ENCODE measurements at regions not wholly inside any gene's neighbourhood (a gene's known extent, or its start where the extent isn't known, plus 50 kb on each side); places are given as distances from the start of the nearest gene placed in this dataset.
"Not testable (repeated sequence)": the region's sequence is repeated elsewhere in the genome, so short reads cannot be mapped to it uniquely, and the experiment has no call there.

DNA sequence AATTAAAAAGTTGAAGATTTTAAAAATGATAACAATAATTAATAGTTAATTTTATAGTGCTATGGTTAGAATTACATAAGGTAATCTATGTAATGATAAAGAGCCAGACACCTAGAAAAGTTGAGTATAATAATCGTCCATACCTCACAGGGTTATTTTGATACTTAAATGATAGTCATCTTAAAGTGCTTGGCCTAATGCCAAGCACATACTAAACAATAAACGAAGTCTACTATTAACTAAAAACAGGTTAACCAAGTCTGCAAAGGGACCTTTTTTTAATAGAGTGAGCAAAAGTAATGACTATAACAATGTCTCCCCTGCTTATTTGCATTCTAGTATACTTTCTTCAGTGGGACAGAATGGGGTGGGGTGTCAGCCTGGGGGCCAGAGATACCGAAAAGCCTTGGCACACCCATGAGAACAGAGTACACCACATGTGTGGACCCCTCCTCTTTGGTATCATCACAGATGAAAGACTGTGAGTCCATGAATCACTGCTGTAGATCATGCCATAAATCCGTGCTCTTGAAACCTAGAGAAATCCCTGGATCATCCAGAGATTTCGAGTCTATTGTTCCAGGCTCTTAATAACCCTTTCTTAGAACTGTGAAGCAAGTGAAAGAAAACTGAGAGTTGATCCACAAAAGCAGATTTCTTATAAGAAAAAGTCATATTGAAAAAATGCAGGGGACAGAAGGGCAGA is 249.5 kb downstream of the PRELID2 start:
- H3K4me3 ChIP-seq (ENCODE audit: low read depth, low read length): no peak overlapping the region

DNA sequence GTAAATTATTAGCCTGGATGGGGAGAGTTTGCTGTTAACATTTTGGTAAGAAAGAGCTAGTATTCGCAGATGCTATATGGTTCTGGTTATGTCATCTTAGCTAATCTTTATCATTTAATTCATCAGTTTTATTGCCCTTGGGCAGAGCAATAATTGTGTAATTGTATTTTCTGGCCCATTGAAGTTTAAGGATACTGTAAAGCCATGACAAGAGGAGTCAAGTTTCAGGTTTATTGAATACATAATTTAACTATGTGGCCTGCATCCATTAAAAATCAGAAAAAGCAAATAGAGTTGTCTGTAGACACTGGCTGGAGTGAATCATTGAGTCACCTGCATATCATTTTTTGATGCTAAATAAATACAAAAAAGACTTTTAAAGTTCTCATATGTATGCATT is 255.8 kb downstream of the PRELID2 start:
- no peak overlapping the region for H3K4me3 ChIP-seq (ENCODE audit: low read depth, low read length)

DNA sequence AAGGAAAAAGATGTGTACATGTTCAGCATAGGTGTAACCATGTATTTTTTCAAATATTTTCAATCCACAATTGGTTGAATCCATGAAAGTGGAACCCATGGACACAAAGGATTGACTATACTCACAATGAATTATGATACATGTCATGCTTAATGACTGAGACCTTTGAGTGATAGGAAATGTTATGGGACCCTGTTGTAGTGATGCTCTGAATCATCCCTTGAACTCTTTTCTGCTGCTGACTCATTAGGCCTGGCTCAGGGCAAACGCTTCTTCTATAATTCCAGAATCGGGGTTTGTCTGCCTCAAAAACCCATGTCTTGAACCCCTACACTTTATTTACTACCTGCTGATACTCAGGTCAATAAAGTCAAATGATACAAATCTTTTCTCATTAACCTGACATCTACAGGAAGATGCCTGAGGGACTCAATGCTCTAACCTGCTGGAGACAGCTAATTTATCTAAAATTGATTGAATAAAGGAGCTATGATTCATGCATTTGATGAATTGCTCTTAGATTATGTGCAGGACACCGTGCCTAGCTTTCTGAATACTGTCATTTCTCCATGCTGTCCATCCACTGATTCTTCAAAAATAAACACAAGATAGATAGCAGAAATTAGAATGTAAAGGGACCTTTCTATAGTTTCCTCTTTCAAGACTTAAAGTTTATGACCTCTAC is 260.1 kb downstream of the PRELID2 start:
- H3K4me3 ChIP-seq (ENCODE audit: low read depth, low read length): no peak overlapping the region

DNA sequence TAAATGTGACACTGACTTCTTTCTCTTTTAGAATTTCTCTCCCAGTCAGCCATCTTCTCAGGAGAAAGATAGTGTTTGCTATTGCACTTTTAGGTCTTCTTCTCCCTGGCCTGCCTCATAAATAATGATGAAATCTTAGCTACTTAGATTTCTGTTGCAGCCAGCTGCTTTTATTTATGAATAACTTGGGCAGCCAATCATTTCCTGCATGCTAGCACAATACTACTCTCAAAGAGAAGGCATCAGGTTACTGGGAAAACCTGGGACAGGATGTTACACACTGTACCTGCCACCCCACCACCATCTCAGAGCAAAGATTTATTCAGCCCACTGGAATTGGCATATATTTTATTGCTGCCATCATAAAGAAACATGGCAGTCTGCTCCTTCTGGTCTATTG is 266.6 kb downstream of the PRELID2 start:
- no peak overlapping the region for H3K4me3 ChIP-seq (ENCODE audit: low read depth, low read length)

DNA sequence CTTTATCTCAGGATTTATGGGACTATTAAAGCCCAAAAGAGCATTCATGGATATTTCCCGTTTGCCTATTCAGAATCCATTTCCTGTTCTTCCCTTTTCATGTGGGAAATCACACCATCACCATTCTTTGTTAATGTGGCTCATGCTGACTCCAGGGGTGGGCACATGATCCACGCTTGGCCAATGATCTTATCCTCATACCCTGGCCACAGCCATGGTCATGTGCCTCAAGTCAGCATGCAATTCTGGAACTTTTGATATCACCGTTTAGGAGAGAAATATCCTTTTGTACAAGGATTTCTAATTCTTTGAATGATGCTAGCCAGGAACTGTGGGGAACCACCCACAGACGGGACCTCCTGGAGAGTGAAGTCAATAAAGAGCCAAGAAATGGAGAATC is 272.2 kb downstream of the PRELID2 start:
- H3K4me3 ChIP-seq (ENCODE audit: low read depth, low read length): no peak overlapping the region

- no peak overlapping the region for H3K4me3 ChIP-seq (ENCODE audit: low read depth, low read length)
Observed at GRCh38 chr5:145558288-145558687, 276.9 kb downstream of the PRELID2 start.

DNA sequence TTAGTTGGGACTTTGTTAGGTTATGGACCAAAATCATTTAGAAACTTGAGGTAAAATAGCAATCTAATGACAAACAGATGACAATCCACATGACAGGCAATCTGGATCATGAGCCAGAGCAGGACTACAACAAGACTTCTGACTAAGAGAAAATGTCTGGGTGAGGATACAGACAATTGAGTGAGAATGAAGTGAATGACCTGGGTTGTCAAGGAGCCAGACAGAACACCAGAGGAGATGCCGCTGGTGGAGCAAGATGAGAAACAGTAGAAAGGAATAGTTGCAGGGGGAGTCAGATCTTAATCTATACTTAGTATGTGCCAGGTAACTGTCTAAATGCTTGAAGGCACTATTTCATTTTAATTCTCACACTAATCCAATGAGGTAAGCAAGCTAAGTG is 277.8 kb downstream of the PRELID2 start:
- H3K4me3 ChIP-seq (ENCODE audit: low read depth, low read length): no peak overlapping the region

DNA sequence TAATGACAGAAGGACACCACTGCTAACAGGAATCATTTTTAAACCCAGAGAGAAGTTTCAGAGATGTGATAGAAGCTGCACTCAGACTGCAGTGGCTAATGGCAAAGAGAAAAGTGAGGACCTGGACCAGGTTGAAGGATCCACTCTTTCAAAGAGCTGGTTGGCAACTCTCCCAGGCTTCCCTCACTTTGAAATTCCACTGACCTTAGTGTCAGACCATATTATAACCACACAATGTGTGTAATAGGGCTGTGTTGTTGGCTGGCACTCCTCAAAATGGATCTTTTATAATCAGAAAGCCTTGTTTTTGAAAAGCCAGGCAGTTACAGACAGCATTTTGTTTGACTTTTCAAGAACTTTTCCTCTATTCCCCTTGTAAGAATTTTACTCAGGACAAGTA is 280.7 kb downstream of the PRELID2 start:
- no peak overlapping the region for H3K4me3 ChIP-seq (ENCODE audit: low read depth, low read length)

GRCh38 chr5:145553177-145553576 is 282.0 kb downstream of the PRELID2 start:
- no peak overlapping the region for H3K4me3 ChIP-seq (ENCODE audit: low read depth, low read length)

DNA sequence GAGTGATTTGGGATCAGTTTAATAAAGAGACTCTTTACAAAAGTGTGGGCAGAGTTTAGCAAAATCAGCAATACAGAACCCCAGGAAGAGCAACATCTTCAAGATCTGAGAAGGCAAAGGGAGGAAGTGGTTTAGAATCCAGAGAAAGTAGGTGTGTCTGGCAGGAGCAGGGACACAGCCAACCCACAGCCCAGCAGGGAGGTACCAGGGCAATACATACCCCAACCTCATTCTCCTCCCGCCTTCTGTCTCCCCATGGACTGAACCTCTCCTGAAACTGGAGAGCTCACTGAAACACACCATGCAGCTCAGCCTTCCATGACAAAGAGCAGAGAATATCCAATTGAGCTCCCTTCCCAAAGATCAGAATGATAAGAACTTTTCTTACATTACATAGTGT is 283.4 kb downstream of the PRELID2 start:
- H3K4me3 ChIP-seq (ENCODE audit: low read depth, low read length): no peak overlapping the region

DNA sequence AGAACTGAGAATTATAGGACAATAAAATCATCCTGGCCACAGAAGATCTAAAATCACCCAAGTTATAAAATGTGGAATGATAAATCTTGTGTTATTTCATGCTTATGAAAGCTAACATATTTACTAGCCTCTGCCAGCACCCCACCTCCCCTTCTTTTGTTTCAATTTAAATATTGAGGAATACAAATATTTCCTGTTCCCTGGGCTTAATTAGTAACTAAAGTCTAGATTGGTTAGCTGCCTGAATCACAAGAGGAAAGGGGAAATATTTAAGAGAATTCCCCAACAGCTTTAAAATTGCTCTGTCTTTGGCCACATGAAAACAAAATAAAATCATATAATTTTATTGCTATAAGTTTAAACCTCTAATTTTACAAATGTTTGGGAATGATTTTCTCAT is 287.0 kb downstream of the PRELID2 start:
- H3K4me3 ChIP-seq (ENCODE audit: low read depth, low read length): no peak overlapping the region

GRCh38 chr5:145544401-145544800 is 290.7 kb downstream of the PRELID2 start:
- no peak overlapping the region for H3K4me3 ChIP-seq (ENCODE audit: low read depth, low read length)

GRCh38 chr5:145543968-145544367 is 291.2 kb downstream of the PRELID2 start:
- H3K4me3 ChIP-seq (ENCODE audit: low read depth, low read length): no peak overlapping the region

DNA sequence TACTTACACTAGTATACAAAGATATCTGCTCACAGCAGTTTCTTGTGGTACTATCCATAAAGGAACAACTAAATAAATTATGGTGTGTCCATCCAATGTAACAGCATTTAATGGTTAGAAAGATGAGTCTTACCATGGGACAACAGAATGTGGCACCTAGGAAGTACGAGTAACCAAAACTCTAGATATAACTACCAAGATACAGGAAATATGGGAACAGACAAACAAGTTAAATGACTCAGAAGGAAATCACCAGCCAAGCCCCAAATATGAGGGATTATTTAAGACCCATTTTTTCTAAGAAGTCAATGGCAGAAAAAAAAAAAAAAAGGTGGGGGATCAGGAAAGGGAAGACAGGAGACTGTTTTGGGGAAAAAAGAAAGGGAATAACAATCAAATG is 294.8 kb downstream of the PRELID2 start:
- no peak overlapping the region for H3K4me3 ChIP-seq (ENCODE audit: low read depth, low read length)

GRCh38 chr5:145539201-145539600 is 295.9 kb downstream of the PRELID2 start:
- H3K4me3 ChIP-seq (ENCODE audit: low read depth, low read length): no peak overlapping the region

- H3K4me3 ChIP-seq (ENCODE audit: low read depth, low read length): no peak overlapping the region
Observed at GRCh38 chr5:145536133-145536532, 299.0 kb downstream of the PRELID2 start.

GRCh38 chr5:145531038-145531734 is 304.0 kb downstream of the PRELID2 start:
- H3K4me3 ChIP-seq (ENCODE audit: low read depth, low read length): no peak overlapping the region

- H3K4me3 ChIP-seq (ENCODE audit: low read depth, low read length): no peak overlapping the region
Observed at GRCh38 chr5:145521523-145521922, 313.6 kb downstream of the PRELID2 start.

DNA sequence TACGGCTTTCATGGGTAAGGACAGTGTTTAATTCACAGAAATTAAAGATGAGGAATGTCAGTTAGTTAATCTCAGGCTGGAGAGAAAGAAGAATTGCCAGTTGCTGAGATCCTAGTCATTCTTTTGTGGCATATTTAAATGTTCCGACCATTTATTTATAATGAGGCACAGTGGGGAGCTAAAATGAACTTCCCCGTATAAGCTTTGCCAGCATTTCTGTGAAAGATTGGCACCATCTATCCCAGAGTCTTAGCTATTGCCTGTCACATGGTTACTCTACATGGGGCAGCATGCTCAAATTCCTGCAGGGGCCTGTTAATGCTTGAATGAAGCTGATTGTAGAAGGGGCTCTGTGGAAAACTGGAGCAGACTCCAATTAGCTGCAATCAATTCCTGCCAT is 314.1 kb downstream of the PRELID2 start:
- no peak overlapping the region for H3K4me3 ChIP-seq (ENCODE audit: low read depth, low read length)

DNA sequence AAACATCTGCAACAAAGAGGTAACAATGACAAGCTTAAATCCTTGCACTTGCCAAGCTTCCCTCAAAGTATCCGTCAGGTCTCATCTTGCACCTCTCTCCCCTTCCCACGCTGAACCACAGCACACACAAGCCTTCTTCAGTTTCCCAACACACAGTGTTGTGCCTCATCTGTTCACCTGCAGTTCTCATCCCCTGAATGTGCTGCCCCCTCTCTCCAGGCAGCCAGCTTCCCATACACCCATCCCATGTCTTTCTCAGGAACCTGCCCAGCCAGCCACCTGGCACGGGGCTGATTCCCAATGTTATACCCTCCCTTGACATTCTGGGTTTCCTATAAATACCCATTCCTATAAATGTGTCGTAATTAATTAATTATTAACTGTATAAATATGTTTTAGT is 314.8 kb downstream of the PRELID2 start:
- no peak overlapping the region for H3K4me3 ChIP-seq (ENCODE audit: low read depth, low read length)

DNA sequence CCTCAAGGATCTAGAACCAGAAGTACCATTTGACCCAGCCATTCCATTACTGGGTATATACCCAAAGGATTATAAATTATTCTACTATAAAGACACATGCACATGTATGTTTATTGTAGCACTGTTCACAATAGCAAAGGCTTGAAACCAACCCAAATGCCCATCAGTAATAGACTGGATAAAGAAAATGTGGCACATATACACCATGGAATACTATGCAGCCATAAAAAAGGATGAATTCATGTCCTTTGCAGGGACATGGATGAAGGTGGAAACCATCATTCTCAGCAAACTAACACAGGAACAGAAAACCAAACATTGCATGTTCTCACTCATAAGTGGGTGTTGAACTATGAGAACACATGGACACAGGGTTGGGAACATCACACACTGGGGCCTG is 317.6 kb downstream of the PRELID2 start:
- H3K4me3 ChIP-seq (ENCODE audit: low read depth, low read length): not testable (repeated sequence)

- H3K4me3 ChIP-seq (ENCODE audit: low read depth, low read length): no peak overlapping the region
Observed at GRCh38 chr5:145511351-145511750, 323.8 kb downstream of the PRELID2 start.

Data from iPS-11a (cell line).